ENCODE measurements at regions not wholly inside any gene's neighbourhood (a gene's known extent, or its start where the extent isn't known, plus 50 kb on each side); places are given as distances from the start of the nearest gene placed in this dataset.

GRCh38 chr18:29181151-29181901 is 1004.4 kb upstream of the CDH2 start:
- Histone ChIP-seq H3K9me3 (ENCODE audit: control insufficient read depth, insufficient read depth, low read length) (no peaks in the 10 kb centered on the region), H3K27ac (ENCODE audit: low read depth, low read length) (peak overlapping the region; percentile 96), H3K27me3 (ENCODE audit: control insufficient read depth, insufficient read depth, low read length) (no peaks in the 10 kb centered on the region), H3K4me3 (ENCODE audit: low read depth, low read length) (no peak overlapping the region)
- TF ChIP-seq, protein P1, sequence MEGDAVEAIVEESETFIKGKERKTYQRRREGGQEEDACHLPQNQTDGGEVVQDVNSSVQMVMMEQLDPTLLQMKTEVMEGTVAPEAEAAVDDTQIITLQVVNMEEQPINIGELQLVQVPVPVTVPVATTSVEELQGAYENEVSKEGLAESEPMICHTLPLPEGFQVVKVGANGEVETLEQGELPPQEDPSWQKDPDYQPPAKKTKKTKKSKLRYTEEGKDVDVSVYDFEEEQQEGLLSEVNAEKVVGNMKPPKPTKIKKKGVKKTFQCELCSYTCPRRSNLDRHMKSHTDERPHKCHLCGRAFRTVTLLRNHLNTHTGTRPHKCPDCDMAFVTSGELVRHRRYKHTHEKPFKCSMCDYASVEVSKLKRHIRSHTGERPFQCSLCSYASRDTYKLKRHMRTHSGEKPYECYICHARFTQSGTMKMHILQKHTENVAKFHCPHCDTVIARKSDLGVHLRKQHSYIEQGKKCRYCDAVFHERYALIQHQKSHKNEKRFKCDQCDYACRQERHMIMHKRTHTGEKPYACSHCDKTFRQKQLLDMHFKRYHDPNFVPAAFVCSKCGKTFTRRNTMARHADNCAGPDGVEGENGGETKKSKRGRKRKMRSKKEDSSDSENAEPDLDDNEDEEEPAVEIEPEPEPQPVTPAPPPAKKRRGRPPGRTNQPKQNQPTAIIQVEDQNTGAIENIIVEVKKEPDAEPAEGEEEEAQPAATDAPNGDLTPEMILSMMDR (IDR thresholded peaks at IDR 0.05; ENCODE audit: low read depth, low read length): no peak
- DNase-seq (ENCODE audit: low read depth, low spot score): peak; percentile 89
- CTCF ChIA-PET: interaction anchor here (0.9 to 1.2 kb wide), 2 partner anchors 9 to 33 kb away, joined by 3 to 4 read pairs; no protein-coding TSS in a partner anchor
- POLR2A ChIA-PET: interaction anchor here (0.7 to 1.4 kb wide), 5 partner anchors 9 to 609 kb away, joined by 3 to 4 read pairs (median 3); no protein-coding TSS in a partner anchor

- Histone ChIP-seq H3K4me3 (ENCODE audit: low read depth, low read length) (no peak overlapping the region), H3K27ac (ENCODE audit: low read depth, low read length) (no peak overlapping the region), H3K9me3 (ENCODE audit: control insufficient read depth, insufficient read depth, low read length) (no peaks in the 10 kb centered on the region), H3K27me3 (ENCODE audit: control insufficient read depth, insufficient read depth, low read length) (no peaks in the 10 kb centered on the region)
- DNase-seq (ENCODE audit: low read depth, low spot score): no peak
- CTCF ChIA-PET: no interaction called here
- POLR2A ChIA-PET: no interaction called here
- TF ChIP-seq, protein P1 (IDR thresholded peaks at IDR 0.05; ENCODE audit: low read depth, low read length): no peak
These were observed 999.8 kb upstream of the CDH2 start for GRCh38 chr18:29176681-29177080.

DNA sequence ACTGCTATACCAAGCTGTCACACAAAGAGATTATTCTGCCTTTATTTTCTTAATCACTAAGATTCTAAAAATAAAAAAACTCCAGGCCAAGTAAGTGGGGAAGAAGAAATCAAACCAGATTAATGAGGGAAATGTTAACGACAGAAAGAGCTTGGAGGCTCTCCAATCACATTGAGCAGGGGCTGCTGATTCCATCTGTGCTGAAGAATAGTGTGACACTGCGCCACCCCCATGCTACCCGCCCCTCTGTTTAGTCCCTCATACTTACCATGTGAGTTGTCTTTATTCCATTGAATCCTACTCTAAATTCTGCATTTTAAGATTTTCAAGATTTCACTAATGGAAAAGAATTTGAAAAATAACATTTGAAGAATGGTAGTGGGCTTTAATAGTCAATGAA is 998.0 kb upstream of the CDH2 start:
- TF ChIP-seq, protein P1 (IDR thresholded peaks at IDR 0.05; ENCODE audit: low read depth, low read length): no peak
- DNase-seq (ENCODE audit: low read depth, low spot score): no peak
- CTCF ChIA-PET: no interaction called here
- Histone ChIP-seq H3K27ac (ENCODE audit: low read depth, low read length) (no peak overlapping the region), H3K9me3 (ENCODE audit: control insufficient read depth, insufficient read depth, low read length) (no peaks in the 10 kb centered on the region), H3K4me3 (ENCODE audit: low read depth, low read length) (no peak overlapping the region), H3K27me3 (ENCODE audit: control insufficient read depth, insufficient read depth, low read length) (no peaks in the 10 kb centered on the region)
- POLR2A ChIA-PET: no interaction called here

DNA sequence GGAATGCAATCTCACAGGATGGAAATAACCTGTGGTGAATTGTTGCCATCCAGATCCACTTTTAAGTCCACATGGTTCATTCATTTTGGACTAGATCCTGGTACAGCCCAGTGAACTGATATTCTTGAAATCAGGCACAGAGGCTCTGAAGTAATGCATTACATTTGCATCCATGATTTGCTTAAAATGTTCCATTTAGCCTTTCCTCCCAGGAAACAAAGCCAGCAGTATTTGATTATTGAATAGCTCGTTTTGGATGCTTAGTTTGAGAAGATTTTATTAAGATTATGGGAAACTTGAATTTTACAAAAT is 995.8 kb upstream of the CDH2 start:
- Histone ChIP-seq H3K27ac (ENCODE audit: low read depth, low read length) (no peak overlapping the region), H3K4me3 (ENCODE audit: low read depth, low read length) (no peak overlapping the region), H3K9me3 (ENCODE audit: control insufficient read depth, insufficient read depth, low read length) (no peaks in the 10 kb centered on the region; the same call in 1 of the 2 replicates), H3K27me3 (ENCODE audit: control insufficient read depth, insufficient read depth, low read length) (no peaks in the 10 kb centered on the region)
- no peak for DNase-seq (ENCODE audit: low read depth, low spot score)
- TF ChIP-seq, protein P1 (IDR thresholded peaks at IDR 0.05; ENCODE audit: low read depth, low read length): no peak
- ChIA-PET CTCF (interaction anchor here (1.0 kb wide), 1 partner anchor 9 kb away, joined by 3 read pairs; no protein-coding TSS in a partner anchor), POLR2A (interaction anchor here (0.7 kb wide), 1 partner anchor 17 kb away, joined by 3 read pairs; no protein-coding TSS in a partner anchor)

Measured in AG04450 (cell line).